NB4 (cell line): ENCODE measurements at regions not wholly inside any gene's neighbourhood (a gene's known extent, or its start where the extent isn't known, plus 50 kb on each side); places are given as distances from the start of the nearest gene placed in this dataset.

ENCODE experiments used
- POLR2A ChIP-seq: IDR thresholded peaks from 2 replicates; pipeline ENCODE4 v1.6.1; 2011; ENCODE audit warnings: mild to moderate bottlenecking; ENCODE audit not compliant: insufficient read length; ENCODE audit errors: extremely low read depth
- TF ChIP-seq, protein P1 (sequence below): IDR thresholded peaks from one replicate; pipeline ENCODE4 v1.5.1; 2012; ENCODE audit warnings: low read depth, low read length
- TF ChIP-seq, protein P2 (sequence below): IDR thresholded peaks from 2 replicates; pipeline ENCODE4 v1.6.1; 2011; ENCODE audit warnings: low read depth, low read length

DNA sequence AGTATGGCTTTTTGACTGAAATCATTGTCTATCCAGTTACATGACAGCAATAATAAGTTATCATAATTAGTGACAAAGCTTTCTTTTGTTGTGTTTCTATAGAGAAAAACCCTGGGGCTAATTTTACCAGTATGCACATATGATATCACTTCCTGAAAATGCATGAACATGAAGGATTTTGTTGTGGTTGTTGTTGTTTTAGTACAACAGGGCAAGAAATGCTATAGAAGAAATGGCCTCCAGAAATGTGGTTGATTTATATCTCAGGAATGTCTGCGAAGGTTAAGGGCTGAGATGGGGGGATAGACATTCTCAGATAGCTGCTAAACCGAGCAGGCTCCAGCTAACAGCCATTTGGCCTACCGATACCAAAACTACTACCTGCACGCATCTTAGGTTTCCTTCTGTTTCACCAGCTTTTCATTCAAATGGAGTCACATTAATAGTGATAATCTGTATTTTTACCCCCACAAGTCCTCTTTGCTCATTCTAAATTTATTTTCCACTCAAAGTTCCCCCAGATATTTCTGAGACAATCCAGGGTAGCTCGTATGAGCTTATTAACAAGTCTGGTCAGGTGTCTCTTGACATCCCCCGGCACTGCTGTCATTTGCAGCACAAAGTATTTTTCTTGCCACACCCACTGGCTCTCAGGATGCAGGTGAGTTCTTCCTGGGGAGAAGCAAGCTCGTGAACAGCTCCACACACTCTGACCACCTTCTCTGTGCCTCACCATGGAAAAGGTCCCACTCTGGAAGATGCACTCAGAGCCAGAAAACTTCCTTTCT, 232.4 kb upstream of the GAS1 start:
- TF ChIP-seq, protein P1, sequence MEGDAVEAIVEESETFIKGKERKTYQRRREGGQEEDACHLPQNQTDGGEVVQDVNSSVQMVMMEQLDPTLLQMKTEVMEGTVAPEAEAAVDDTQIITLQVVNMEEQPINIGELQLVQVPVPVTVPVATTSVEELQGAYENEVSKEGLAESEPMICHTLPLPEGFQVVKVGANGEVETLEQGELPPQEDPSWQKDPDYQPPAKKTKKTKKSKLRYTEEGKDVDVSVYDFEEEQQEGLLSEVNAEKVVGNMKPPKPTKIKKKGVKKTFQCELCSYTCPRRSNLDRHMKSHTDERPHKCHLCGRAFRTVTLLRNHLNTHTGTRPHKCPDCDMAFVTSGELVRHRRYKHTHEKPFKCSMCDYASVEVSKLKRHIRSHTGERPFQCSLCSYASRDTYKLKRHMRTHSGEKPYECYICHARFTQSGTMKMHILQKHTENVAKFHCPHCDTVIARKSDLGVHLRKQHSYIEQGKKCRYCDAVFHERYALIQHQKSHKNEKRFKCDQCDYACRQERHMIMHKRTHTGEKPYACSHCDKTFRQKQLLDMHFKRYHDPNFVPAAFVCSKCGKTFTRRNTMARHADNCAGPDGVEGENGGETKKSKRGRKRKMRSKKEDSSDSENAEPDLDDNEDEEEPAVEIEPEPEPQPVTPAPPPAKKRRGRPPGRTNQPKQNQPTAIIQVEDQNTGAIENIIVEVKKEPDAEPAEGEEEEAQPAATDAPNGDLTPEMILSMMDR = no peak
- no peak for TF ChIP-seq POLR2A
- TF ChIP-seq, protein P2, sequence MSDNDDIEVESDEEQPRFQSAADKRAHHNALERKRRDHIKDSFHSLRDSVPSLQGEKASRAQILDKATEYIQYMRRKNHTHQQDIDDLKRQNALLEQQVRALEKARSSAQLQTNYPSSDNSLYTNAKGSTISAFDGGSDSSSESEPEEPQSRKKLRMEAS = no peak
